Stimulated activated CD4-positive, alpha-beta T cell treated with anti-CD3 and anti-CD28 coated beads, TNF-alpha, amount 100 ng/mL, for 4 hours (primary cell): ENCODE measurements at regions not wholly inside any gene's neighbourhood (a gene's known extent, or its start where the extent isn't known, plus 50 kb on each side); places are given as distances from the start of the nearest gene placed in this dataset.
A peak's percentile ranks its signal among the peaks of the same experiment; 100 is the strongest.

Experiments
- DNase-seq, 3 experiments: peaks; one replicate each; pipeline ENCODE4 v3.0.0-alpha.2; 2020; ENCODE audit warnings: low read depth in 3 of 3

- peak; percentile 37 to 62 (median 62) for DNase-seq
These were observed 78.7 kb upstream of the BTN3A2 start for GRCh38 chr6:26286168-26286877.

GRCh38 chr6:26288155-26288554 lies 76.8 kb upstream of the BTN3A2 start:
- DNase-seq, result no peak

GRCh38 chr6:26290941-26291340 lies 74.1 kb upstream of the BTN3A2 start:
- no peak for DNase-seq

GRCh38 chr6:26292709-26293108 lies 72.3 kb upstream of the BTN3A2 start:
- no peak for DNase-seq

GRCh38 chr6:26294302-26294701 lies 70.7 kb upstream of the BTN3A2 start:
- DNase-seq, result no peak

- no peak for DNase-seq
These were observed 69.1 kb upstream of the BTN3A2 start for GRCh38 chr6:26295691-26296555.

GRCh38 chr6:26296556-26296856 lies 68.5 kb upstream of the BTN3A2 start:
- DNase-seq, result no peak

GRCh38 chr6:26296857-26297648 lies 67.9 kb upstream of the BTN3A2 start:
- DNase-seq, result no peak

GRCh38 chr6:26299286-26300042 lies 65.5 kb upstream of the BTN3A2 start:
- no peak for DNase-seq

- no peak for DNase-seq
These were observed 65.0 kb upstream of the BTN3A2 start for GRCh38 chr6:26300043-26300331.

GRCh38 chr6:26300359-26300758 lies 64.6 kb upstream of the BTN3A2 start:
- DNase-seq, result no peak

- DNase-seq, result no peak
These were observed 64.2 kb upstream of the BTN3A2 start for GRCh38 chr6:26300828-26301227.

- no peak for DNase-seq
These were observed 63.4 kb upstream of the BTN3A2 start for GRCh38 chr6:26301638-26302037.

GRCh38 chr6:26302941-26303559 lies 61.9 kb upstream of the BTN3A2 start:
- DNase-seq, result no peak

- DNase-seq, result no peak
These were observed 60.7 kb upstream of the BTN3A2 start for GRCh38 chr6:26304213-26304796.

- peak in 2 of 3 experiments; percentile 59 to 64 for DNase-seq
These were observed 60.0 kb upstream of the BTN3A2 start for GRCh38 chr6:26304797-26305640.

- DNase-seq, result no peak
These were observed 59.4 kb upstream of the BTN3A2 start for GRCh38 chr6:26305641-26305969.

GRCh38 chr6:26306232-26306631 lies 58.8 kb upstream of the BTN3A2 start:
- no peak for DNase-seq

GRCh38 chr6:26307850-26308249 lies 57.1 kb upstream of the BTN3A2 start:
- no peak for DNase-seq

GRCh38 chr6:26309731-26310142 lies 55.3 kb upstream of the BTN3A2 start:
- DNase-seq, result no peak
